SK-N-DZ (cell line): ENCODE measurements at regions not wholly inside any gene's neighbourhood (a gene's known extent, or its start where the extent isn't known, plus 50 kb on each side); places are given as distances from the start of the nearest gene placed in this dataset.

ENCODE experiments used
- DNase-seq: peaks from one replicate; pipeline ENCODE4 v3.0.0-alpha.2; 2015; ENCODE audit warnings: low spot score

GRCh38 chr13:108360139-108360538 is 90.6 kb downstream of the TNFSF13B start:
- no peak for DNase-seq

DNA sequence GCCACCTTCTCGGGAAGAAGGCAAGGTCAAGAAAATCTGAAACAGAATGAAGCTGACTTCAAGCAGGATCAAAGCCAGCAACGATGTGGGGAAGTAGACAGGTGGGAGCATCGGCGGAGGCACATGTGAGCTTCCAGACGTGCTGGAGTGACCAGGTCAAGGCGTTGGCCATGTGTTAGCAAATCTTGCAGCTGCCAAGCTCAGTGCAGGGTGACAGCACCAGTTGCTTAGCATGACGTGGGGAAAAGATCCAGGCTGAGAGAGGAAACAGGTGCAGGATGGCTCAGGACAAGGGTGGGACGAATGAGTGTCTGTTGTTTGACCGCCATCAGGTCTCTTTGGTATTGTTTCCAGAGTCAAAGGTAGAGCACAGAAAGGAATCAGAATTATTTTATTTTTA is 92.3 kb downstream of the TNFSF13B start:
- DNase-seq, result peak; percentile 23

- DNase-seq, result no peak
Measured at GRCh38 chr13:108363666-108364065, 94.1 kb downstream of the TNFSF13B start.

DNA sequence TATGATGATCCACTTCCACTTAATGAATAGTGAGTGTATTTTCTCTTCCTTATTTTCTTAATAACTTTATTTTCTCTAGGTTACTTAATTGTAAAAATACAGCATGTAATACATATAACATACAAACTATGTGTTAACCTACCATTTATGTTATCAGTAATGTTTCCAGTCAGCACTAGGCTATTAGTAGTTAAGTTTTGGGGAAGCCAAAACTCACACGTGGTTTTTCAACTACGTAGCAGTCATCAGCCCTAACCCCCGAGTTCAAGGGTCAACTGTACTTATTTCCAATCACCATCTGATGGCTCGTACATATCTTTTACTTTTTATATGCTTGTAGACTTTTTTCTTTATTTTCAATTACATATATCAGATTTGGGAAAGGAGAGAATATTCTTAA is 95.7 kb downstream of the TNFSF13B start:
- DNase-seq, result no peak

DNA sequence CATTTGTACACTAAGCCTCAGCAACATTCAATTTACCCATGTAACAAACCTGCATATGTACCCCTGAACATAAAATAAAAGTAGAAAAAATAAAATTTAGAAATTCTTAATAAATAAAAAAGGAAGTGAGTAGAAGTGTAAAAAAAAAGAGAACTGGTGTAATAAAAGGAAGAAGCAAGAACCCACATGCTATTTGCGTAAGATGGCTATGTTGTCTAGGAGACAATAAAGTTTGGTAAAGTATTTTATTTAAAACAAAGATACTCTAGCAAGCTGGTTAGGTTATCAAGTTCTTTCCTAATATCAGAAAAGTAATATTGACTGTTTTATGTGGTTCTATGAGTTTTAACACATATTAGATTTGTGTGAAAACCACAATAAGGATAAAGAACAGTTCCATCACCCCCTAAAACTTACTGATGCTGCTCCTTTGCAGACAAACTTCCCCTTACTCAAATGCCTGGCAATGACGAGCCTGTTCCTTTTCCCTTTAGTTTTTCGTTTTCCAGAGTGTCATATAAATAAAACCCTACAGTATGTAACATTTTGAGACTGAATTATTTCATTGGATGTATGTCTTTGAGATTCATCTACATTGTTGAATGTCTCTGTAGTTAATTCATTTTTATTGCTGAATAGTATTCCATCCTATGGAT is 98.9 kb downstream of the TNFSF13B start:
- no peak for DNase-seq

DNA sequence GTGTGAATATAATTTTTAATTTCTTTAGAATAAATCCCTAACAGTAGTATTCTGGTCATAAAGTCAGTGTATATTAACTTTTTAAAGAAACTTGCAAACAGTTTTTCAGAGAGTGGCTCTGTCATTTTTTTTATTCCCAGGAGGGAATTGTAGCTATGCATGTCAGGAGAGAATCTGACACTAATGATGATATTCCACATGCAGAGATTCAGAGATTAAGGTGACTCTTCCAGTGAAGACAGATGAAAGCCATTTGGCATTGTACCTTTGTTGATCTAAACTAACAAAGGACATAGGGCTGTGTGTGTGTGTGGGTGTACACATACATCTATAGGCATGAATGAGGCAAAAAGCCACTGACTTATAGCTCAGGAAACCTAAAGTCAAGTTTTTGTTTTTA is 99.9 kb downstream of the TNFSF13B start:
- peak; percentile 84 for DNase-seq

GRCh38 chr13:108375034-108375433 is 105.5 kb downstream of the TNFSF13B start:
- no peak for DNase-seq

GRCh38 chr13:108375772-108376171 is 106.3 kb downstream of the TNFSF13B start:
- DNase-seq, result no peak

GRCh38 chr13:108376308-108376707 is 106.8 kb downstream of the TNFSF13B start:
- no peak for DNase-seq

- DNase-seq, result no peak
Measured at GRCh38 chr13:108377646-108378206, 108.2 kb downstream of the TNFSF13B start.

DNA sequence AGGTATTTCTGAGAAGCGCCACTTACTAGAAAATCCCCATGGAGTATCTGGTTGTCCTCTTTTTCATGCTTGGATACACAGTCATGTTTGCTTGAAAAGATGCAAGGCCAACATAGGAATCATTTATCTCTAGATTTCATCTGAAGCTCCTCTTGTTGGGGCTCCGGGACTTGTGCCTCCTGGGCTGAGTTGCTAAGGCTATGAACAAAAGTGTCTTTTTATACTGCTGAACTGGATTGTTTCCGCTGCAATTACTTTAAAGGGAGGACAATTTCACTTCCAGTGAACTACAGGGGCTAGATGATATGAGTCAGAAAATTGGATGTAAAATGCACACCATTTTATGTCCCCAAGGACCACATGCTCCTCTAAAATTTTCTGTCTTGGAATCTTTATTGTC is 114.1 kb downstream of the TNFSF13B start:
- DNase-seq, result no peak

DNA sequence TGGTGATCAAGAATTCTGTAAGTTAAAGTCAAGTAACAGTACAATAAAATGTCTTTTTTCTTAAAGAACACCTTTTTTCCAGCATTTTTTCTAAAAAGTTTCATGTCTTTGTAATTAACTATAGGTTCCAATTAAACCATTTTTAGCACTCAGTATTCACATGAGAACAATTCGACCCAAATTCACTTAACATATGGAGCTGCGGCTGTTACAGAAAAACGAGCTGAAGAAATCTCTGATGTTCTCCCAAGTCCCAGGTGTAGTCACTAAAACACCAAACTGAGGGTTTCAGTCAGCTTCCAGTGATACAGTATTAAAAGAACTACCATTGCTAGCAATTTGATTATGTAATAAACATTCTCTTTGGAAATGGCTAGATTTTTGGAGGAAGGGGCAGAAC is 117.6 kb downstream of the TNFSF13B start:
- no peak for DNase-seq

GRCh38 chr13:108402850-108403249 is 133.3 kb downstream of the TNFSF13B start:
- no peak for DNase-seq

DNA sequence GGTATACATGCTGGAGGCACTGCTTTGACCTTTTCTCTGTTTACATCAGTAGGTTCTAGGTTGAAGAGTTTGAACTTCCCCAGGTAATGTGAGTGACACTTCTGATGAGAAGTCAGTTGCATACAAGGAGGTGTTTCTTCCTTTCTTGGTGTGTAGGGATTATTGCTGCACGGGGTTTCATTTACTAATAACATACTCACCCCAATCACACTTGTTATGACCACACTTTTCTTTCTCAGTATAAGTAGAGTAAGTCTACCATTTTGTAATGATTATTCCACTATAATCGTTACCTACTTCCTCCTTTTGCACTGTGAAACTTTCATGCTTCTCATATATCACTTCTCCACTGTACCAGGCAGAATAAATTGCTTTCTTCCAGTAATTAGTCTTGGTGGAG is 138.0 kb downstream of the TNFSF13B start:
- DNase-seq, result no peak

DNA sequence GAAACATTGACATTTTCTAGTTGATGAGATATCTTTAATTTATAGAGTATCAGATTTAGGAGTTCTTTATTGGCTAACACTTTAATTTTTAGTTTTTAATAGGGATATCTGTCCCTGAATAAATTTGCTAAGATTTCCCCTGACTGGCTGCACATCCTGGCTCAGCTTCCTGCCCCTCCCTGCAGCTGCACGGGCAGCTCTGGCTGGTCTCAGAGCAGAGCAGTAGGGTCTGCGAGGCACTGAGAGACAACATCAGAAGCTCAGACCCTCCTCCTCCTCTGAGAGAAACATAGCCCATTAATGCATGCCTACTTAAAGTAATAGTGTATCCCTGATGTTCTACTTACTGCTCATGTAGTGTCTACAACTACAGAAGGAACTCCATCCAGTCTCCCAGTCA is 139.2 kb downstream of the TNFSF13B start:
- peak; percentile 24 for DNase-seq

GRCh38 chr13:108409730-108410129 is 140.2 kb downstream of the TNFSF13B start:
- DNase-seq, result peak; percentile 15

GRCh38 chr13:108419768-108420167 is 150.2 kb downstream of the TNFSF13B start:
- DNase-seq, result no peak

GRCh38 chr13:108425056-108425455 is 155.5 kb downstream of the TNFSF13B start:
- peak; percentile 20 for DNase-seq

GRCh38 chr13:108426893-108427292 is 157.4 kb downstream of the TNFSF13B start:
- DNase-seq, result no peak

DNA sequence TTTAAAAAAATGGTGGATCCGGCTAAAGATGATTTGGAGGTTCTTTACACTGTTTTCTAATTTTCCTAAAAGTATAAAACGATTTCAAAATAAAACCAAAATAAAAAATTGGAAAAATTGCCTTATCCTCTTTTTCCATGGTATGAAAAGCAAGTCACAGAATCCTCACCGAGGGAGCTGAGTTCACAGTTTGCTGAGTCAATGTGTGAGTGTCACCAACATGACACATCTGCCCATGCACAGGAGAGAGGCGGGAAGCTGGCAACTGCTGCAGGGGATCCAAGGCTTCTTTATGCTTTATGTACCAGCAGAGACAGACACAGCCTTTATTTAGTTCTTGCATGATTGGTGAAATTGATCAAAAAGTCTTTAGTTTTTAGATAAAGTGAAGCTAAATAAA is 157.8 kb downstream of the TNFSF13B start:
- DNase-seq, result no peak

DNA sequence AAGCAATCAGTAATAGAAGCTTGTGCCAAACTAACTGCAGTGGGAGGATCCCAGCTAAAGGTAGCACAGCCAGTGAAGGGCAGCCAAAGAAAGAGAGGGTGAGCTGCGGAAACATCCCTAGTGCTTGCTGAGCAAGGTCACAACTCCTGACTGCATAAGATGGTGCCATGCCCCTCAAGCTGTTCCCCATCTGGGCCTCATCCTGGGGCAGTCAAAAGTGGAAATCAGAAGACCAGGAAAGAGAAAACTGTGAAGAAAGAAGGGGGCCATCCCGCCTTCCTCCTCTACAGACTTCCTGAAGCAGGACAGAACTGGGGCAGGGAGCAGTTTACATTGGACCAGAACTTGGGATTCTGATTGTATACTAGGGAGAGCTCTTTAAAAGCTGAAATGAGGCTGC is 159.2 kb downstream of the TNFSF13B start:
- no peak for DNase-seq

GRCh38 chr13:108433976-108434755 is 164.6 kb downstream of the TNFSF13B start:
- DNase-seq, result no peak
